Activated T-cell treated with anti-CD3 and anti-CD28 coated beads for 1 hour (primary cell): ENCODE measurements at regions not wholly inside any gene's neighbourhood (a gene's known extent, or its start where the extent isn't known, plus 50 kb on each side); places are given as distances from the start of the nearest gene placed in this dataset.
"Not testable (repeated sequence)": the region's sequence is repeated elsewhere in the genome, so short reads cannot be mapped to it uniquely, and the experiment has no call there.

Experiments used
- DNase-seq: peaks from one replicate; pipeline ENCODE4 v3.0.0-alpha.2; 2020; ENCODE audit warnings: low read depth

DNA sequence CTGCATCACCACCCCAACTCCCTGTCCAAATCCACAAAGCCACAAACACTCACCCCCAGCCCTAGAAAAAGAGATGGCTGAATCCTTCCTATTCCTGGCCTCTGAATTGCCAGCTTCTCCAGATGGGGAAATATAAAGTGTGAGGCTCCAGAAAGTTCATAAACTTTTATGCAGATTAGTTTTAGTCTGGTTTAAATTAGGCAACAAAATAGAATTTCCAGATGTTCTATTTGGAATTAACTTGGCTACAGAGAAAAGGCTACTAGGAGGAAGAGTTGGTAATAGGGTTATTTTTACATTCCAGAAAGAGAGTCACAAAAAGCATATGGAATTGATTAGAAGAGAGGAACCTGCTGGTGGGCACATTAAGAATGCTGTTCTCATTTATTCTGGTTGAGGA, 56.0 kb downstream of the EN1 start:
- no peak for DNase-seq

DNA sequence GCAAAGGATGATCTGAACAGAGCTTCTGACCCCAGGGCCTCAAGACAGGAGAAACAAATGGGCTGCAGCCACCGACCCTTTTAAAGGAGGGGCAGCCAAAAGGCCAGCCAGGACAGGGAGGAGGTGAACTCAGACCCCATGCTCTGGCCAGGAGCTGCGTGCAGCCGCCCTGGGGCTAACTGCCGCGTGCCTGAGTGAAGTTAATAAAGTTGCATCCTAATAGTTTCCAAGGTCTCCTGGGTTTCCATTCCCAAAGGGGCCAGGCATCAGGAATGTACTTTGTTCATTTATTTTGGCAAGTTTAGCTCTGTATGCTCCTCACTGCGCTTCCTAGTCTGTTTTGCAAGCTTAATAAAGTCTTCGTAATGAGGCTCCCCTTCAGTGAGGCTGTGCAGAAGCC, 60.7 kb downstream of the EN1 start:
- DNase-seq: no peak

DNA sequence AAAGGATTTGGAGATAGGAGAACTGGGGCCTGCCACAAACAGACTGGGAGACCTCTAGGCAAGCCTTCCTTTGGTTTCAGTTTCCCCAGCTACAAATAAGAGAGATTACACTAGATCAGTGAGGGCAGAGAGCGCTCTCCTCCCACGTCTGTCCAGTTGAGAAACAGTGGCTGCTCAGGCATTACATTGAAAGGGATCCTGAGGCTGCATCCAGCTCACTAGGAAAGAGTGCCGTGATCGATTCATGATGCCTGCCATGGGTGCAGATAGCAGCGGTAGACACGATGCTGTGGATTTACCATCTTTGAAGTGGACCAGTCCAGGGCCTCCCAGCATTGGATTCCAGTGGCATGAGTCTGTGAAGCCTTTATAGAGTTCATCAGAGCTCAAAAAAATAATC, 62.6 kb downstream of the EN1 start:
- DNase-seq: no peak

DNA sequence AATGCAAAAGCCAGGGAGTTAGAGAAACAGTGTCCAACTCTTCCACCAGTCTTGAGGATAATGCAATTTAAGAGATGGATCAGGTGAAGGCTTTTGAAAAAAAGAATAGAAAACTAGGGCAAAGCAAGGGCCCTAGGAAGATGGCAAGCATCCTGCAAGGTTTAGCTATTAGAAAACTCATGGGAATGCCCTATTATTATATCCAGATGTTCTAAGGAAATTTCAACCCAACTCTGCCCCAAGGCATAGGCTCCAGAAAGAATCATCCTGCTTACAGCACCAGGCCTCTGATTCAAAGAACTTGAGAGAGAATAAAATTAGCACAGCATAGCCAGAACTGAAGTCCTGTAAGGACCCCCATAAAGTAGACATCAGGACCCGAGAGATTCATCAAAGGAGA, 68.1 kb downstream of the EN1 start:
- no peak for DNase-seq

DNA sequence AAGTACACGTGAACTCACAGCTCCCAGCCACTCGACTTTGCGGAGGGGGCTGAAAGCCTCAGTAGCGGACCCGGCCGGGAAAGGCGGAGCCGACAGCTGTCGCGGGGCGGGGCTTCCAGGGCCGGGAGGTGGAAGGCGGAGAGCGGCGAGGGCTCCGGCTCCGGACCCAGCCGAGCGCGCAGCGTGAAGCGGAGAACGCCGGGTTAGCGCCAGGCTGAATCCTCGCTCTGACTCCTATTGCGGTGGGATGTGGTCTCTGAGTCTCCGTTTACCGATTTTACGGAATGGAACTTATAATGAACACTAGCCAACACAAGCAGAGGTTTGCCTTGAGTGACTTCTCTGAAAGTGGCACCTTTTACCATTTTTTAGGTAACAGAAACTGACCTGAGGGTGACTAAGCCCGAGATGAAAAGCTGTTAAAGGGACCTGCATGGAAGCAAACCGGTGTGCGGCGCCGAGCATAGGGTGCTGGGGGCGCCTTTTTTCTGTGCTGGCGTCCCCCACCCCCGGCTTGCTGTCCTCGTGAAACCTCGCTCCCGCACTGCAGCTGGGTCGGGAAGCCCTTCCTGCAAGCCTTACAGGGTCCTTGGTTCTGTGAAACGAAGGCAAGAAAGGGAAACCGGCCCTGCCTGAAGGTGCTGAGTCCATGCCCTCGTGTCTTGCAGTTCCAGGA, 72.9 kb downstream of the EN1 start:
- no peak for DNase-seq

DNA sequence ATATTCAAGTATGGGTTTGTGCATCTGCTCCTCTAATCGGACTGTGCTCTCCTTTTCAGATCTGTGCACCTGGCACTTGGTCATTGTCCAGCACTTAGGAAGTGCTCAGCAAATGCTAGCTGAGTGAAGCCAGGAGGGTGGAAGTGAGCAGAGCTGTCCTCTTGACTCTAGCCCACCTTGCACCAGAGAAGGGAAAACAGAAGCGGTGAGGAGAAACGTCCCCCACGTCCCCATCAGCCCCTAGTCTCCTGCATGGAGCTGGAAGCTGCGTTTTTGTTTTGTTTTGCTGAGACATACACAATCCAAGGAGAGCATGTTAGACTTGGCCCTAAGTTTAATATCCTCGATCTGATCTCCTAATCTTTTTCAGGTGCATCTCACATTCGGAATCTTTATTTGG, 73.6 kb downstream of the EN1 start:
- no peak for DNase-seq

DNA sequence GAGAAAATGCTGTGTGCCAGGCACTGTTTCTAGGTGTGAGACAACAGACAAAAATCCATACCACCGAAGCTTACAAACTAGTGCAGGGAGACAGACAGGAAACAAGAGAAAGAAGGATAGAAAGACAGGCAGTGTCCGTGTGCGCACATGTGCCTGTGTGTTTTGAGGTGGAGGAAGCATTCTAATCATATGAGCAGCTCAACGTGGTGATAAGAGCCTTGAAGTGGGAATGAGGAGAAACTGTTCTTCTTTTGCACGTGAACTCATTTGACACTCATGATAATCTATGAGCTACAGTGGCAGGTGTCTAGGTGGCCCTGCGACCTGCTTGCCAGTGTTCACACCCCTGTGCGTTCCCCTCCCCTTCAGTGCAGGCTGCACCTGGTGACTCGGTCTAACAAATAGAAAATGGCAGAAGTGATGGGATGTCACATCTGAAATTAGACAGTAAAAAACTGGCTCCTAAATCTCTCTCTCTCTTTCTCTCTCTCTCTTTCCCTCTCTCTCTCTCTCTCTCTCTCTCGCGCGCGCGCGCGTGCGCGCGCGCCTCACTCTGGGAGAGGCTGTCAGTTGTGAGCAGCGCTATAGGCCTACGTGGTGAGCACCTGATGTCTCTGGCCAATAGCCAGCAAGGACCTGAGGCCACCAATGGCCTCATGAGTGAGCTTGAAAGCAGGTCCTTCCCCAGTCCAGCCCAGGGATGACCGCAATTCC, 74.8 kb downstream of the EN1 start:
- DNase-seq: no peak

DNA sequence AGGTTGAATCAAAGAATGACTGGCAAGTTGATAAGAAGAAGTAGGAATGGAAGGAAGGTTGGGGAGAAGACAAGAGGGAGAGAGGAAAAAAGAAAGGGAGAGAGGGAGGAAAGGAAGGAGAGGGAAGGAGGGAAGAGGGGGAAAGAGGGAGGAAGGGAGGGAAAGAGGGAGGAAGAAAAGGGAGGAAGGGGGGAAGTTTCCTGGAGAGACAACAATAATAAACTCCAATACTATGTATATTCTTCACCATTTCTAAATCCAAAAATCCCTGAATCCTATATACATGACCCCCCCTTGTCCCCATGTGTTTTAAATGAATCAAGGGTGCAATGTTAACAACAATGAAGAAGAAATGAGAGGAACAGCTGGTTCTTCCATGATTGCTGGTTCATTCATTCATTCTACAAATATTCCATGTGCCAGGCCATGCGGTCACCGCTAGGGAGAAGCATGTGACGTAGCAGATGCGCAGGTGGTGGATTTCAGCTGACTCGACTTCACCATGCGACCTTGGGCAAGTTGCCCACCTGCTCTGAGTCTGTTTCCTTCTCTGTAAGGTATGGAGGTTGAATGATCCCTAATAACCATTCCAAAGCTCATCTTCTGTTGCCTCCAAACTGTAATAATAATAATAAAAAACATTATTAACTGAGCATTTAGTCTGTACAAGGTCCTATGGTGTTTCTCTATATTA, 77.6 kb downstream of the EN1 start:
- no peak for DNase-seq

DNA sequence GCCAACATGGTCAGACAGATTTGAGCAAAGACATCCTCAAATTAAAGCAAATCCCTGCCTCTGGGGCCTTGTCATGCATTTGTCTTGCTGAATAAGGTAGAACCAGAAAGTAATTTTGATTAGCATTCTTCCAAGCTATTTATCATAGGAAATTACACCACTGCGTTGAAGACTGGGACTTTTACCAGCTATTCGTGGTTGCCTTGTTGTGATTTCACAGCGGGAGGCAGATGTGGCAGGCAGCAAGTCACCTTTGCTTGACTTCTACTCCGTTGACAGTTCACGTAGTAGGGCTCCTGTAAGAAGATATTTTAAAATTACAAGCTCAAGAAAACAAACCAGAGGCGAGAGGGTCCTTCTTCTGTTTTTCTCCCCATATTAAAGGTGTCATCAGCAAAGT, 80.6 kb downstream of the EN1 start:
- DNase-seq: no peak

DNA sequence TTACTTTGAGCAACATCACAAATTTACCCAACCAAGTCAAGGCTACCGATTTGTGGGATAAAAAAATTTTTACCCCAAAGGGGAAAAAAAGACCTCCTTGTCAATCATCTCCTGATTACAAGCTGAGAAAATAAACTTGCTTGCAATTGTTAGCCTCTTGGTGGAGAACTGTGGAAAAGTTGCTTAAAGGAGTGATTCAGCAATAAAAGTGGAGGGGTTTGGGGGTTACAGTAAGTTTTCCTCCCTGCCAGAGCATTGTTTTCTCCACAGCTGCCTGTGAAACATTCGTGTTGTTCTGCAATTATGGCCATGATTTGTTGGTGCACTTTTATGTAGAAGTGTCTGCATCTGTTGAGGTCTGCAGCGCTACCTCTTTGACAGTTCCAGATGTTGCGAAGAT, 82.6 kb downstream of the EN1 start:
- DNase-seq: no peak

DNA sequence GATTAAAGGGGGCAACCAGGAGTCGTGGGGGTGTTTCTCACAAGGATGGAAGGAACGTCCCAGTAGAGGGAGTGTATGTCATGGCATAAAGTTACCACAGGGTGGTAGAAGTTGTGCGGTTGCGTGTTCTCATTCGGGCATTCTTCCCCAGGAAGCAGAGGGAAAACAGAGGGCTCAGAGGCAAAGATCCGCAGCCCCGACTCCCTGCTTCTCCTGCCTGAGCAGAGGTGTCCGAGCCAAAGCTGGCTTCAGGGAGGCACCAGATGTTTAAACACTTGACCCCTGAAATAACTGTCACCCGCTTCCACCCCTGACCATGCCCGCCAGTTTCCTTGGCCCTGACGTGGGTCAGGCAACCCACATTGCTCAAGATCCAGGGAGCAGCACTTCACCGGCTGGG, 83.7 kb downstream of the EN1 start:
- DNase-seq: no peak

DNA sequence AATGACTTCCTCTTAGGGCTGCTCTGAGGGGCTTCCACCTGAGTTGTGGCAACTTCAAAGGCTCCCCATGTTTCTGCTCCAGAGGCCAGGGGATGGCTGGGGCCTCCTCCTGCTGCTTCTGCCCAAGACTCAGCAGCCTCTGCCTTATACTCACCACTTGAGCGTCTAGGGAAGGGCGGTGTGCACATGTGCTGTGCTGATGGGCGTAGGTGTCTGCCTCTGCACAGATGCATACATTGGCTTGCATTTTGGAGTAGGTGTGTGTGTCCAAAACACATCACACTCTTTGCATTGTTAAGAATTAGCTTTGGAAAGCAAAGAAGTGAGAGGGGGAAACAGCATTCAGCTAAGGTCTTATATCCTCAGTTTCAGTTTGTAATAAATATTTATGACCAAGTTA, 85.2 kb downstream of the EN1 start:
- no peak for DNase-seq

DNA sequence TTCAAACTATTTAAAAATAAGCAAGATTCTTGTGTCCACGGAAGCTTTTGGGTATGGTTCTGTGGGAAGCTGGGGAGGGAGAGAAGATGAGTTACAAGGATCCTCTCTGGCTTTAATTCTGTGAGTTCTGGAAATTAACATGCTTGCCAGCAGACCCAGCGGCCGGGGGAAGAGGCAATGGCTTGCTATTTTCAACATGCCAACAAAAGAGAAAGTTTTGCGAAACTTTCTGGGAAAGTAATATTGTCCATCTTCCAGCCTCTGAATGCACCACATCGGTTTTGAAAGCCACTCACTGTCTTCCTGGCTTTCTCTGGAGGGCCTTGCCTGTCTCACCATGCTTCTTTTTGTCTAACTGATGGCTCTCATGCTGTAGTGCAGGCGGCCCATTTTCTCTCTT, 85.7 kb downstream of the EN1 start:
- no peak for DNase-seq

DNA sequence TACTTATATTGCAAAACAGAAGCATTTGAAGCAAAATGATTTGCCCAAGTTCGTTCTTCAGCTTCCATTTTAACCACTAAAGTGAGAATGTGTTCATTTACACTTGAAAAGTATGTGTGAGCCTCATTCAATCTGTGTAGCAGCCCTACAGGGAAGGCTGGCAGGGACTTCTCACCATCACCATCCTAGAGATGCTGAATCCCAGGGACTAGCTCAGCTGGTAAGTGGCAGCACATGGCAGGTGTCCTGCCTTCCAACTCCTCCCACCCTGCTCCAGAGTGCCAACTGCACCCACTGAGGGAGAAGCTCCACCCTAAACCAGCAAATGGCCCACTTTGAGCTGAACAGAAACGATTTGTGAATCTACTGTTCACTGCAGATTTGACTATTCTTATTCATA, 91.5 kb downstream of the EN1 start:
- DNase-seq: no peak

DNA sequence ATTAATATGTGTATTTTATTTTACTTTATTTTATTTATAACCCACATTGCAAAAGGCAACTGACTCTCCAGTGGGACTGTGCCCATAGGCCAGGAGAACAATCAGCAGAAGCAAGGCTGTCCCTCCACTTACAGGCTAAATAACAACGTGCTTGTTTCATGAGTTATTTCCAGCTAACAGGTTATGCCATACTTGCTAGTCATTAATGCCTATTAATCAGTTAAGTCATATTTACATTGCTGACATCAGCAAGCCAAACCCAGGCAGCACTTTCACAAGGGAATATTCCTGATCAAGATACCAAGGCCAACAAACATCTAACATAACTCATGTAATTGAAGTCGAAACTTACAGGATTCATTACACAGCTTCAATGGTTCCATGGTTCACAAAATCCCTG, 92.1 kb downstream of the EN1 start:
- DNase-seq: no peak

DNA sequence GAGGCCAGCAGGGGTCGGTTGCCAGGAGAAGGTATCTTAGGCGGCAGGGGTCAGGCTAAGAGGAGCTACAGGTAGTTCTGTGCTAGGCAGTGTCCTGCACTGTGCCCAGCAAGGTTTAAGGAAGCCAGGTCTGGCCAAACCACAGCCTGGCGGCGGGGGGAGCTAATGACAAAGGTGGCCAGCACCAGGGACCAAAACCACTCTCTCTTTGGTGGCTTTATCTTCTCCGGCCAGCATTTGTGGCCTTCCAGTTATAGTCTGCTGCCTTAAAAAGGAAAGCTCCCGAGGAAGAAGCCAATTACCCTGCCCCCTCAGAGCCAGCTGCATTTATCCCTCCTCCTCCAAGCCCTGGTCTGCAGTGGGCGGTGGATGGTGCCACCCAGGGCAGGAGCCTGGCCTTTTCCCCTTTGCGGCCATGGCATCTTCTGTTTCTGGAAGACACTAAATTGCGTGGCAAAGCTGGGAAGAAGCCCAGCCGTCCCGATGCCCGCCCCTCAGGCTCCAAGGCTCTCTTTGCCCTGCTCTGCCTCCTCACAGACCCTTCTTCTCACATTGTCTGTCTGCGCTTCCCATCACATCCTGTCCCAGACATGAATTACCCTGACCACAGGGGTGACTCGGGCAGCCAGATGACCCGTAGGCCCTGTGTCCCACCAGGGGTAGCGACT, 94.6 kb downstream of the EN1 start:
- no peak for DNase-seq

DNA sequence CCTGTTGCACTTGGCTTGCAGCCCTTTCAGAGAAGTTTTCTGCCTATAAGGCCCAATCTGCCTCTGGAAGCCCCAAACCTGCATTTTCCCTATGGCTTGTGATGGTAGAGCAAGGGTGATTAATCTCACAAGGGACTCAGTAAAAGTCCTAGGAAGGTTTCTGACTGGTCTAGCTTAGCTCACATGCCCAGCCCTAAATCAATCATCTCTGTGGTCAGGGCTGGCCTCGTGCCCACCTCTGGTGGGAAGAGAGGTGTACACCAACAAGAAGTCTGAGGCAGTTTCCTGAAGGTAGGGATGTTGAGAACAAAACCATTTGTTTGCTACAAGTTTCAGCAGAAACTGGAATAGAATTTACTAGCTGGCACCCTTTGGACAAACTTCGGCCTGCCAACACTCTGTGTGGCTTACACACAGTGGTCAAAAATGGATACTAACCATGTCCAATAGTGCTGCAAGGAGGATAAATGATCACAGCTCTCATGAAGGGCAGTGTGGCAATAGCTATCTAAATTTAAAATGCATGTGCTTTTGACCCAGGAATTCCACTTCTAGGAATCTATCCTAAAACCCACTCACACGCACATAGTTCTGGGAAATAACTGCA, 96.4 kb downstream of the EN1 start:
- DNase-seq: no peak

DNA sequence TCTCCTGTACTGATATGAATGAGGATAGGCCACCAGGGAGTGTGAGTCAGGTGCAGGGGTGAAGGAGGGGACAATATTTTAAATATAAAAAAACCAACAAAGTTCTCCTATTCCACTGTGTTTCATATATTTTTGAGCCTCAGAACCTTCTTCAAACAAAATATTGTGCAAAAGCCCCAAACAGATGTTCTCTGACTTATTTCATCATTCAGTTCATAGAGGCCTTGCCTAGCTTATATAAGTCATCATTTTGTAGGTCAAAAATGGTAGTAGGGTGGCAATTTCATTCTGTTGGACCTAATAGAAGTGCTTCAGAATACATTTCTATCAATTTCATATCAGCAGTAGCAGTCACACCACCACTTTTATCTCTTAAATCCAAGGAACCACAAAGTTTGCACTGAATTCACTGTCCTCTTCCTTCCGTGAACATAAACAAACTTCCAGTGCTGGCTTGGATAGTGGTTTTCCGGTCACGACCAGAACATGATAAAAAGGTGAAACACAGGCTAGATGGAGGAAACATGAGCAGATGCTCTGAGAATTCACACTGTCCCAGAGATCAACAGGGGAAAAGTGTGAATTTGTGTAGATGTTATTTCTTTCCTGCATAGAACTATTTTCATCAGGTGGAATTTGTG, 99.1 kb downstream of the EN1 start:
- DNase-seq: no peak

DNA sequence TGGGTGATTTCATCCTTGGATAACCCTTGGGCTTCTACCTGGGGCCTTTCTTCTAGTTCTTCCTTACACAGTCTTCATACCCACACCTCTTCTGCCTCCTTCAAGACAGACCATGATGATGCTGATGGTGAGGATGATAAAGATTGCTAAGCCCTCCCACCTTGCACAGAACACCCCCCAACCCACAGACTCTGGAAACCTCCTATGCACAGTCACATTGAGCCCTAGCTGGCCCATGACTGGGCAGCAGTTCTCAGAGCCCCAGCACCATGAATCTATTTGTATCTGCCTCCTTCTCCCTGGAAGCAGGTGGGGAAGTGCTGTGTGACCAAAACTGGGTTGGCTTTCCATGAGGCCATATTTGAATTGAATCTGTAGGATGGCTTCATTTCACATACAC, 99.8 kb downstream of the EN1 start:
- DNase-seq: no peak

DNA sequence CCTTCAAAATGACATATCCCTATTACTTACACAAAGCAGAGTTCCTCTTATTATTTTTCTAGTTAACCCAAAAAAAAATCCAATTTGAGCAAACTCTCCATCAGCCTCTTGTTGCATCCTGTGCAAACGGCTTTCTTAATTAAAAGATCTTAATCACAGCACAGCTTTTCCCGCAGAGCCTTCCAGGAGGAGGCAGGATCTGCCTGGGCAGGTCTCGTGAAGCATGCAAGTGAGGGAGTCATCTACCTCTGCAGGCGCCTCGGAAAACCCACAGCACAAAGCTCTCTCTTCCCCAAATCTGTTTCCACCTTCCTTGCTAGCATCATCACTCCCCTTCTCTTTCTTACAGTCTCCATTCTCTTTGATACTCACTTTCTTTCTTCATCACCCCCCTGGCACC, 100.4 kb downstream of the EN1 start:
- no peak for DNase-seq

DNA sequence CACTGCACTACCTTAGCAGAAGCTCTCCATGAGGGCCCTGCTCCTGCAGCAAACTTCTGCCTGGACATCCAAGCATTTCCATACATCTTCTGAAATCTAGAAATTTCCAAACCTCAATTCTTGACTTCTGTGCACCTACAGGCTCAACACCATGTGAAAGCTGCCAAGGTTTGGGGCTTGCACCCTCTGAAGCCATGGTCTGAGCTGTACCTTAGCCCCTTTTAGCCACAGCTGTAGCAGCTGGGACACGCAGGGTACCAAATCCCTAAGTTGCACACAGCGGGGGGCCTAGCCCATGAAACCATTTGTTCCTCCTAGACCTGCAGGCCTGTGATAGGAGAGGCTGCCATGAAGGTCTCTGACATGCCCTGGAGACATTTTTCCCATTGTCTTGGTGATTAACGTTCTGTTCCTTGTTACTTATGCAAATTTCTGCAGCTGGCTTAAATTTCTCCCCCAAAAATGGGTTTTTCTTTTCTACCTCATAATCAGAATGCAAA, 102.7 kb downstream of the EN1 start:
- not testable (repeated sequence) for DNase-seq
